ENCODE measurements at regions not wholly inside any gene's neighbourhood (a gene's known extent, or its start where the extent isn't known, plus 50 kb on each side); places are given as distances from the start of the nearest gene placed in this dataset.

DNA sequence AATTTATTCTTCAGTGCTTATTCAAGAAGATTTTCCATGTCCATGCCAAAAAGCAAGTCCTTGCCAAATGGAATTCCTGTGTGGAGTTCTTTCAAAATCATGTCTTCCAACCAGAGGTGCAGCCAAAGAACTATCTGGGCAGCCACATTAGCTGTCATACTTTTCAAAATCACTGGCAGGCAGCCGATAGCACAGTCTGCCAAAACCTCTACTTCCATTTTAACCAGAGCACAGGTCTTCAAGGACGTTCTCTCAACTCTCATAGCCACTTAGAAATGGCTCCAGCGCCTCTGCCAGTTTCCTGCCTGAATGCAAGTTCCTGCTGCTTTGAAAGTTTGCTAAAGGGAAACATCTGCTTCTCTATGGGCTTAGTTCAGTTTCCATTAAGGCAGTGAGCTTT is 975.7 kb upstream of the ADGRL4 start:
- no peak for TF ChIP-seq YY1 (IDR thresholded peaks at IDR 0.05; ENCODE audit: insufficient read depth, insufficient read length)
- no peak for TF ChIP-seq SUZ12 (IDR thresholded peaks at IDR 0.05; ENCODE audit: extremely low read depth, insufficient read depth, insufficient read length)
- no peak for TF ChIP-seq ZNF274 (IDR thresholded peaks at IDR 0.05; ENCODE audit: low read depth, low read length)
